ENCODE measurements at regions not wholly inside any gene's neighbourhood (a gene's known extent, or its start where the extent isn't known, plus 50 kb on each side); places are given as distances from the start of the nearest gene placed in this dataset.

DNA sequence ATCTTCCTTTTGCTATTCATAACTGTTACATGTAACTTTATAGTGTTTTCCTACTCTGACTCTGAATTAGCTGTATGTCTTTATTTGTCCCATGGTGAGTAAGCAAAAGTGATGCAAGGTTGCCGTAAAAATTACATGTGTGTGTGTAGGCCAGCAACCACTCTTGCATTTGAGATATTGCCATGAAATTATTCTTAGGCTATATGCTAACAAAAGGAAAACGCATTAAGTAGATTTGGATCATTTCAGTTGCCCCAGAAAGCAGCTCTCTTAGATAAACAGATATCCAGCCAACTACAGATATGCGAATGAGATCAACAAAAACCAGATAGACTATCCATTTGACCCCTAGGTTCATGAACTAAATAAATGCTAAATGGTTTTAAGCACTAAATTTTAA is 73.6 kb downstream of the CYLC2 start:
- TF ChIP-seq, protein P1, sequence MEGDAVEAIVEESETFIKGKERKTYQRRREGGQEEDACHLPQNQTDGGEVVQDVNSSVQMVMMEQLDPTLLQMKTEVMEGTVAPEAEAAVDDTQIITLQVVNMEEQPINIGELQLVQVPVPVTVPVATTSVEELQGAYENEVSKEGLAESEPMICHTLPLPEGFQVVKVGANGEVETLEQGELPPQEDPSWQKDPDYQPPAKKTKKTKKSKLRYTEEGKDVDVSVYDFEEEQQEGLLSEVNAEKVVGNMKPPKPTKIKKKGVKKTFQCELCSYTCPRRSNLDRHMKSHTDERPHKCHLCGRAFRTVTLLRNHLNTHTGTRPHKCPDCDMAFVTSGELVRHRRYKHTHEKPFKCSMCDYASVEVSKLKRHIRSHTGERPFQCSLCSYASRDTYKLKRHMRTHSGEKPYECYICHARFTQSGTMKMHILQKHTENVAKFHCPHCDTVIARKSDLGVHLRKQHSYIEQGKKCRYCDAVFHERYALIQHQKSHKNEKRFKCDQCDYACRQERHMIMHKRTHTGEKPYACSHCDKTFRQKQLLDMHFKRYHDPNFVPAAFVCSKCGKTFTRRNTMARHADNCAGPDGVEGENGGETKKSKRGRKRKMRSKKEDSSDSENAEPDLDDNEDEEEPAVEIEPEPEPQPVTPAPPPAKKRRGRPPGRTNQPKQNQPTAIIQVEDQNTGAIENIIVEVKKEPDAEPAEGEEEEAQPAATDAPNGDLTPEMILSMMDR (IDR thresholded peaks at IDR 0.05; ENCODE audit: control extremely low read depth in 1 of 3, insufficient read depth in 1 of 3, low read depth in 1 of 3, low read length in 3 of 3): no peak
- TF ChIP-seq SUZ12 (IDR thresholded peaks at IDR 0.05; ENCODE audit: low read length): no peak
- TF ChIP-seq FOSL1 (IDR thresholded peaks at IDR 0.05; ENCODE audit: insufficient read depth, low read depth, low read length): no peak
- TF ChIP-seq JUN (IDR thresholded peaks at IDR 0.05; ENCODE audit: low read depth, low read length): no peak
